Activated naive CD8-positive, alpha-beta T cell treated with anti-CD3 and anti-CD28 coated beads, Interleukin-2, amount 10 ng/mL, durations not matched to agents 7 days and 5 days (primary cell): ENCODE measurements at regions not wholly inside any gene's neighbourhood (a gene's known extent, or its start where the extent isn't known, plus 50 kb on each side); places are given as distances from the start of the nearest gene placed in this dataset.

Experiments
- ATAC-seq: fragments of 150-1000 bp; cut with Tn5 transposase; one replicate; pipeline ENCODE4 v1.10.0; 2021; ENCODE audit warnings: low read depth, moderate library complexity
- POLR2A ChIA-PET: fragments of 350-600 bp; sonication (Branson Sonifier 250); formaldehyde crosslinking; loops from one replicate; lab custom pipeline; 2021; ENCODE audit warnings: antibody characterized with exemption; lab: Charles Lee
- DNase-seq: peaks from one replicate; pipeline ENCODE4 v3.0.0; 2021
- H3K27ac Mint-ChIP-seq: one replicate; pipeline ENCODE4 v1.8.0; 2022; ENCODE audit warnings: mild to moderate bottlenecking, mixed read lengths
- H3K27me3 Mint-ChIP-seq: one replicate; pipeline ENCODE4 v1.8.0; 2022; ENCODE audit warnings: mild to moderate bottlenecking, moderate library complexity, mixed read lengths
- H3K36me3 Mint-ChIP-seq: one replicate; pipeline ENCODE4 v1.8.0; 2021; ENCODE audit warnings: mild to moderate bottlenecking, mixed read lengths
- H3K4me1 Mint-ChIP-seq: one replicate; pipeline ENCODE4 v1.8.0; 2021; ENCODE audit warnings: mixed read lengths
- H3K4me3 Mint-ChIP-seq: one replicate; pipeline ENCODE4 v1.8.0; 2022; ENCODE audit warnings: mild to moderate bottlenecking, moderate library complexity, mixed read lengths
- H3K9me3 Mint-ChIP-seq: one replicate; pipeline ENCODE4 v1.8.0; 2021; ENCODE audit warnings: mixed read lengths

DNA sequence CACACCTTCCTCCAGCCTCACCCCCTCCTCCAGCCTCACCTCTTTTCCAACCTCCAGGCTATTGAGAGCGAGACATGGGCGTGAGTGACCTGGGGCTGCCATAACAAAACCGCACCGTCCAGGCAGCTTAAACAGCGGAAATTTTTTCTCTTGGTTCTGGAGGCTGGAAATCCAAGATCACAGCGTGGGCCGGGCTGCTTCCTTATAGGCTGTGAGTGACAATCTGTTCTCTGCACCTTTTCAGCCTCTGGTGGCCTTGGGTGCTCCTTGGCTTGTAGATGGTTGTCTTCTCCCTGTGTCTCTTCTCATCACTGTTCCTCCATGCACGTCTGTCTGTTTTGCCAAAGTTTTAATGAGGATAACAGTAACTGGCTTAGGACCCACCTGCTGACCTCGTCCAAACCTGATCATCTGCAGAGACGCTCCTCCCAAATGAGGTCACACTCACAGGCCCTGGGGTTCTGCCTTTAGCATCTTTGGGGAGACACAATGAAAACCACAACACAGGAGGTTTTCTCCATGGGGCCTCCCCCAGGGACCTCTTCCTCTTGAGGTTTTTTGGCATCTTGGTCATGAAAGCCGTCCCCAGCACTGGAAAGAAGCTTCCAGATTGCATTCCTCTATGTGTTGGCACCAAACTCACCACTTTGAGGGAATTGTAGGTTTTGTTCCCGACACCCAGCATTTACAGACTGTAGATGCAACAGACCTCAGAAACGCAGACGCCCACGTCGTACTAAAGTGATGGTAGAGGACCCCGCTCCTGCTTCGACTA, 878.1 kb downstream of the BRD1 start:
- Mint-ChIP-seq H3K4me1 (no peaks in the 10 kb centered on the region), H3K4me3 (no peak overlapping the region), H3K27ac (no peak overlapping the region), H3K9me3 (no peaks in the 10 kb centered on the region), H3K36me3 (no peaks in the 10 kb centered on the region), H3K27me3 (no peaks in the 10 kb centered on the region)
- no peak for DNase-seq
- no peak for ATAC-seq
- POLR2A ChIA-PET, result no interaction called here

DNA sequence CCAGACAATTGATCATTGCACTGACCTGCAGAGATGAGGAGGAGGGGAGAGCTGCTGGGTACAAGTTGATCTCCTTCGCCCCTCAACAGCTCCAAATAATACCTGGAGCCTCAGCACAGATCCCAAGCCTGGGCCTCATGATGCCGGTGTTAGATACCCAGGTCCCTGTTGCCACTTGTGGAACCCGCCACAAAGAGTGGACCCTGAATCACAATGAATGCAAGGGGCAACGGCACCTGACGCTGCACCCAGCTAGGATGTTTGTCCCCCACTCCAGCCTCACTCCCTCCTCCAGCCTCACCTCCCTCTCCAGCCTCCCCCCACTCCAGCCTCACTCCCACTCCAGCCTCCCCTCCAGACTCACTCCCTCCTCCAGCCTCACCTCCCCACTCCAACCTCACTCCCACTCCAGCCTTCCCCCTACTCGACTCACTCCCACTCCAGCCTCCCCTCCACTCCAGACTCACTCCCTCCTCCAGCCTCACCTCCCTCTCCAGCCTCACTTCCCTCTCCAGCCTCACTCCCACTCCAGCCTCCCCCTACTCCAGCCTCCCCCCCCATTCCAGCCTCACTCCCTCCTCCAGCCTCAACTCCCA, 879.0 kb downstream of the BRD1 start:
- H3K4me1 Mint-ChIP-seq, result no peaks in the 10 kb centered on the region
- H3K9me3 Mint-ChIP-seq, result no peaks in the 10 kb centered on the region
- POLR2A ChIA-PET, result no interaction called here
- no peak overlapping the region for H3K27ac Mint-ChIP-seq
- no peak for DNase-seq
- no peaks in the 10 kb centered on the region for H3K27me3 Mint-ChIP-seq
- no peak for ATAC-seq
- H3K4me3 Mint-ChIP-seq, result no peak overlapping the region
- no peaks in the 10 kb centered on the region for H3K36me3 Mint-ChIP-seq

DNA sequence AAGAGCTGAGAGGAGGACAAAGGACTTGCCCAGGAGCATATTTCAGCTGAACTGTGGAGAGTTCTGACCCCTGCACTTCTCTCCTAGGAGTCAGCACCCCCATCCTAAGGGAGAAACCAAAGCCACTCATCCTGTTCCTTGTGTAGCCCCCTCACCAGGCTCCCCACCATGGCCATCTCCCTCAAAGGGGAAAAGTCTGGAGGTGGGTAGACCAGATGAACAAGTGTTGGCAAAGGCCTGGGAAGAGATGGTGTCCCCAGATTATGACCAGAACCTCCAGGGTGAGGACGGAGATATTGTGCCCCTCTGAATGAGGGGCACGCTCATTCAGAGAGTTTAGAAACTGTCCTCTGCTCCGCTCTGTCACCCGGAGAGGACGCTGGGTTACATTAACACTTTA, 880.0 kb downstream of the BRD1 start:
- no peak overlapping the region for H3K27ac Mint-ChIP-seq
- ATAC-seq, result no peak

DNA sequence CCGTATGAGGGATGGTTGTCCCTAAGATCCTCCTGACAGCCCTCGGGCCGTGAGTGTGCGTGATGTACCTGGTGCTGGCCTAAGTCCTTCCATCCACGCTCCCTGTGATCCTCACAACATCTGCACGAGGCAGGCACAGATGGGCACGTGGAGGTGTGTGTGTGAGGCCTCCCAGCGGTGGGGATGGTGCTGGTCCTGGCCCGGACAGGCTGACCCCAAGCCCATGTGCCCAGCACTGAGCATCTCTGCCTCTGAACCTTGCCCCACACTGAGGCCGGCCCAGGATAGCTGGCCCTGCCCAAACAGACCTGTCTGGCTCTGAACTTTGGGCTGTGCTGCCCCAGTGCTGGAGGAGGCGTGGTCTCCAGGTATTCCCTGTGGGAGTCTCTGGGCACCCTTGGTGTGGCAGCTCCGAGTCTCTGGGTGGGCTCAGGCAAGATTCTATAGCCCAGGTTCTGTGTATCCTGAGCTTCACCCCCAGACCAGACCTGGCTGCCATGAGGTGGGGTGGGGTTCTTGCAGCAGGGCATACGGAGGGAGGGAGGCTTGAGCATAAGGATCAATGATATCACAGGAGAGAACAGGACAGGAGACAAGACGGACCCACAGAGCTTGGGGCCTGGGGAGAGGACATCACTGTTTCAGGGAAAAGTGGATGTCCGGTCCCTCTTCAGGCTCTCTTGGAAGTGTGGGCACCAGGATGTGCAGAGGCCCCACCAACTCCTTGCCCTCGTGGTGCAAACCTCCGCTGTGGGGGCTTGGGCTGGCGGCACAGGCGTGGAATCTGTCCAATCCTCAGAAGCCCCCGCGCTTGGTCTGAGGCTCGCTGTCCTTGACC, 881.8 kb downstream of the BRD1 start:
- no peaks in the 10 kb centered on the region for H3K27me3 Mint-ChIP-seq
- no peak for ATAC-seq
- DNase-seq, result no peak
- H3K27ac Mint-ChIP-seq, result no peak overlapping the region
- H3K4me1 Mint-ChIP-seq, result no peaks in the 10 kb centered on the region
- no peaks in the 10 kb centered on the region for H3K36me3 Mint-ChIP-seq
- H3K9me3 Mint-ChIP-seq, result no peaks in the 10 kb centered on the region
- POLR2A ChIA-PET, result no interaction called here
- no peak overlapping the region for H3K4me3 Mint-ChIP-seq

More for the DNA sequence above, 880.0 kb downstream of the BRD1 start:
- no peaks in the 10 kb centered on the region for H3K27me3 Mint-ChIP-seq
- POLR2A ChIA-PET, result no interaction called here
- no peaks in the 10 kb centered on the region for H3K36me3 Mint-ChIP-seq
- H3K4me1 Mint-ChIP-seq, result no peaks in the 10 kb centered on the region
- no peak for DNase-seq
- no peaks in the 10 kb centered on the region for H3K9me3 Mint-ChIP-seq
- H3K4me3 Mint-ChIP-seq, result no peak overlapping the region

DNA sequence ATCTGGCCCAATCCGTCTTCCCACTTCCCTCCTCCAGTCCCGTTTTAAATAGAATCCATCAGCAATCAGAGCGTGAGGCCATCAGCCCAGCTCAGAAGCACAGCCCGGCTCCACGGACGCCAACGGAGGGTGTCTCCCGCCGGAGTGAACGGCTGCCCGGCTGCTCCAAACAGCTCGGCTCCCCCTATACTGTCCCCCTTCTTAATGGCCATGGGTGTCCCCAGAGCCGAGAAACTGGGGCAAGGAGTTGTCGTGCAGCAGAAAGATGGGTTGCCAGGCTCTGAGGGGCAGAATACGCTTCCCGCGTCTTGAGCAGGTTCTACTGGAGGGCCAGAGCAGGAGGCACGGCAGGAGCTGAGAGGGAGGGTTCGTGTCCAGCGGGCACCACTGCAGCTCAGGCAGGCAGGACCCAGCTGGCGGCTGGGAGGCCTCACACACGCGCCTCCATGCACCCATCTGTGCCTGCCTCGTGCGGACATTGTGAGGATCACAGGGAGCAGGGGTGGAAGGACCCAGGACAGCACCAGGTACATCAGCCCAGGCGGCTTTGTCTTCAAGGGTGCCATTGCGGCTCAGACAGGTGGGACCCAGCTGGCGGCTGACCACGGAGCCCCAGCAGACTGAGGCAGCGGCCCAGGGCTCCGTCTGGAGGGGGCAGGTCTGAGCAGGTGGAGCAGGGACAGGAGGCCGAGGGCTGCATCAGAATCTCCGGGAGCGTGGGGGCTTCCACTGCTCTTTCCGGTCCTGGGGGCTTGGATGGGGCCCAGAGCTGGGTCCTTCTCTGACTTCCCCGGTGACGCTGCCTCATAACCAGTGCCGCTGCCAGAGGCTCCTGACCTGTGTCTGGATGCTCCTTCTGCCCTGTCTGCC, 882.7 kb downstream of the BRD1 start:
- Mint-ChIP-seq H3K4me1 (no peaks in the 10 kb centered on the region), H3K4me3 (no peak overlapping the region), H3K9me3 (no peaks in the 10 kb centered on the region), H3K27ac (no peak overlapping the region), H3K27me3 (no peaks in the 10 kb centered on the region), H3K36me3 (no peaks in the 10 kb centered on the region)
- no peak for ATAC-seq
- POLR2A ChIA-PET, result no interaction called here
- no peak for DNase-seq

DNA sequence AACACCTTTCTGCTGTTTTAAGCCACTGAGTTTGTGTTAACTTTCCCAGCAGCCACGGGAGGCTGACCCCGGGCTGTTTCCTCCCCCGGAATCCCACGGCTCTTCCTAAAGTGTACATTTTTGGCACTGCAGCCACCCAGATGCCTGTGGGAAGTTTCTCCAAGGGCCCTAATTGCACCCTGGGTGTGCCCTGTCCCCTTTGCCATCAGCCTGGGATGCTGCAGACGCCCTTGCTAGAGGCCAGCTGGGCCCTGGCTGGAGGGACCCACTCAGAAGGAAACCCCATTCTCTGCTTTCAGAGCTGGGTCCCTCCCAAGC, 883.3 kb downstream of the BRD1 start:
- Mint-ChIP-seq H3K27ac (no peak overlapping the region), H3K4me3 (no peak overlapping the region), H3K27me3 (no peaks in the 10 kb centered on the region), H3K4me1 (no peaks in the 10 kb centered on the region), H3K36me3 (no peaks in the 10 kb centered on the region), H3K9me3 (no peaks in the 10 kb centered on the region)
- ATAC-seq (no peak), DNase-seq (no peak)
- POLR2A ChIA-PET, result no interaction called here

DNA sequence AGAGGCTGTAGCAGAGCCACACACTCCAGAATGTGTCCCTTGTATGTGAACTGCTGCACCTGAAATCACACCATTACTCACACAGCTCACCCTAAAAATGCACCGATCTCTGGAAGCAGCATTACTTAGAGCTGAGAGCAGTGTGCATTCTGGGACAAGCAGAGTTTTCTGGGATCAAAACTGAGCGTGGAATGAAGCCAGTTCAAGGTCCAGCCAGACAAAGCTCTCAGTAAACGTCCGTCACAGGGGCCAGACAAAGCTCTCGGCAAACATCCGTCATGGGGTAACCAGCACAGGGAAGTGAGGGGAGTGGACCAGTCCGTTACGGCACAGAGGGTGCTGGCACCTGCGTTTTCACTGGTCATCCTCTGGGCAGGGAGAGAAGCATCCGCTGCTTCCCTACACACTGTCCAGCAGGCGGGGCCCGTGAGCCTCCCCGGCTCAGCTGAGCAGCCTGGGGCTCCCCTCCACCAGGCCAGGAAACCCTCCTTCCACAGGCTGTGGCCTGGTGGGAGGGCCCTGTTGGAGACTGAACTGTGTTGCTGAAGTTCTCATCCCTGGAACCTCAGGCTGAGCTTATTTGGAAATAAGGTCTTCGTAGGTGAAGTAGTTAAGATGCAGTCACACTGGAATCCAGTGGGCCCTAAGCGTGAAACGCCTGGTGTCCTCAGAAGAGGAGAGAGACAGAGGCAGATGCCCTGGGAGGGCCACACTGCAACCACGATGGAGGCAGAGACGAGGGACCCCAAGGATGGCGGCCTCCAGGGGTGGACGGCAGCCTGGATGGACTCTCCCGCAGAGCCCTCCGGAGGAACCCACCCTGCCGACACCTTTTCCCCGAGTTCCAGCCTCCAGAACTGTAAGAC, 883.9 kb downstream of the BRD1 start:
- no peak for DNase-seq
- Mint-ChIP-seq H3K4me1 (no peaks in the 10 kb centered on the region), H3K9me3 (no peaks in the 10 kb centered on the region), H3K27ac (no peak overlapping the region), H3K36me3 (no peaks in the 10 kb centered on the region), H3K27me3 (no peaks in the 10 kb centered on the region), H3K4me3 (no peak overlapping the region)
- no peak for ATAC-seq
- POLR2A ChIA-PET, result no interaction called here

DNA sequence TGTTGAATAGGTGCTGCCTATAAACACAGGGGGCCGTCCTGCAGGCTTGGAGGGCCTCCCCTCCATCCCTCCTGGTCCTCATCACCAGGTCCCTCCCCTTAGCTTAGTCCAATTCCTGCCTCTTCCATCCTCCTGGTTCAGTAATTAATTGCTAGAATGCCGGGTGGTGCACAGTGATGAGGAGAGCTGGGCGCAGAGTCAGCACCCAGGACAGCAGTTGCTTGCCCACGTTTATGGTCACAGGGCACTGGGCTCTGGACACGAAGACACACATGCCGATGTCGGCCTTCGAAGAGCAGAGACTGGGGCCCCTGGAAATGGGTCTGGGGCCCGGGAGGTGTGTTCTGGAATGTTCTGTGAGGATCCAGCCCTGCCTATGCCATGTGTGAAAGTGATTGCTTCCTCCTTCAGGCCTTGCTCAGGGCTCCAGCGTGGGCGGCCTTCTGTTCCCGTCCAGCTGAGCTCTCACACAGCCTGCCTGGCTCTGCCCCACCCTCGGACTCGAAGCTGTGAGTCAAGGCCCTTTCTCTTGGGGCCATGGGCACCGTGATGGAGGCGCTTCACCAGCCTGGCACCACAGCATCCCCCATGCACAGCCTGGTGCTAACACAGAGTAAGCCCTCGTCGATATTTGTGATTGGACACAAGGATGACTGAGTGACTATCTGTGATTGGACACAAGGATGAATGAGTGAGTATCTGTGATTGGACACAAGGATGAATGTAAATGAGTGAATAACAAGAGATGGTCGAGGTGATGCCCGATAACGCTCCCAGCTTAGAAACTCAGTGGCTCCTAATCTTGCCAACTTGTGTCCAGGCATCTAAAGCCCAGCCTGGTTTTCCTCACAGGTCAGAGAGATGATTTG, 884.7 kb downstream of the BRD1 start:
- DNase-seq (no peak), ATAC-seq (no peak)
- Mint-ChIP-seq H3K9me3 (no peaks in the 10 kb centered on the region), H3K4me1 (no peaks in the 10 kb centered on the region), H3K4me3 (no peak overlapping the region), H3K27ac (no peak overlapping the region), H3K36me3 (no peaks in the 10 kb centered on the region), H3K27me3 (peaks cover 3% of the 10 kb centered on the region)
- POLR2A ChIA-PET, result no interaction called here

DNA sequence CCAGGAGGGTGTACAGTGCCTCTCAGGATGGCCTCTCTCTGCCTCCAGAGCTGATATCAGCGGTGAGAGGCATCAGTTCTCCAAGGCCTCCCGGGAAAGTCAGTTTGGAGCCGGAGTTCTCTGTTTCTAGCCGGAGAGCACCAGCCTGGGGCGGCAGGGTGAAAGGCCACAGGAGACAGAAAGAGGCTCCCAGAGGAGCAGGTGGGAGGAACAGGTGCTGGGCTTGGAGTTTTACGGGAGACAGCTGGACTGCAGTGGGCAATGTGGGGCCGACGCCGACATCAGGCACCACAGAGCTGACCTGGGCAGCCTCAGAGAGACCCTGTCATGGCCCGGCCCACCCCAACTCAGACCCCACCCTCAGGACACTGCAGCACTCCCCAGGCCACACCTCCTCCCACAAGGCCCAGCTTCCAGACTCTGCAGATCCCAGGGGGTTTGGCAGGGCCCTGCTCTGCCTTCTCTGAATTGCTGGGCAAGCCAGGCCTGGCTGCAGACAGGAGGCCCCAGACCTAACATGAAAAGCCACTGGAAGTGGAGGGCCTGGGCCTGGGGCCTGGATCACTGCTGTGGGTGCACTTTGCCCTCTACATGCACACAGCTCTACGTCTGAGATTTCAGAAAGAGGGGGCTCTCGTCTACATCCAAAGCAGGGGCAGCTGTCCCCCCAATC, 885.6 kb downstream of the BRD1 start:
- no peak overlapping the region for H3K4me3 Mint-ChIP-seq
- H3K36me3 Mint-ChIP-seq, result no peaks in the 10 kb centered on the region
- peaks cover 3% of the 10 kb centered on the region for H3K27me3 Mint-ChIP-seq
- POLR2A ChIA-PET, result no interaction called here
- DNase-seq, result no peak
- no peak for ATAC-seq
- H3K27ac Mint-ChIP-seq, result no peak overlapping the region
- no peaks in the 10 kb centered on the region for H3K9me3 Mint-ChIP-seq
- no peaks in the 10 kb centered on the region for H3K4me1 Mint-ChIP-seq

DNA sequence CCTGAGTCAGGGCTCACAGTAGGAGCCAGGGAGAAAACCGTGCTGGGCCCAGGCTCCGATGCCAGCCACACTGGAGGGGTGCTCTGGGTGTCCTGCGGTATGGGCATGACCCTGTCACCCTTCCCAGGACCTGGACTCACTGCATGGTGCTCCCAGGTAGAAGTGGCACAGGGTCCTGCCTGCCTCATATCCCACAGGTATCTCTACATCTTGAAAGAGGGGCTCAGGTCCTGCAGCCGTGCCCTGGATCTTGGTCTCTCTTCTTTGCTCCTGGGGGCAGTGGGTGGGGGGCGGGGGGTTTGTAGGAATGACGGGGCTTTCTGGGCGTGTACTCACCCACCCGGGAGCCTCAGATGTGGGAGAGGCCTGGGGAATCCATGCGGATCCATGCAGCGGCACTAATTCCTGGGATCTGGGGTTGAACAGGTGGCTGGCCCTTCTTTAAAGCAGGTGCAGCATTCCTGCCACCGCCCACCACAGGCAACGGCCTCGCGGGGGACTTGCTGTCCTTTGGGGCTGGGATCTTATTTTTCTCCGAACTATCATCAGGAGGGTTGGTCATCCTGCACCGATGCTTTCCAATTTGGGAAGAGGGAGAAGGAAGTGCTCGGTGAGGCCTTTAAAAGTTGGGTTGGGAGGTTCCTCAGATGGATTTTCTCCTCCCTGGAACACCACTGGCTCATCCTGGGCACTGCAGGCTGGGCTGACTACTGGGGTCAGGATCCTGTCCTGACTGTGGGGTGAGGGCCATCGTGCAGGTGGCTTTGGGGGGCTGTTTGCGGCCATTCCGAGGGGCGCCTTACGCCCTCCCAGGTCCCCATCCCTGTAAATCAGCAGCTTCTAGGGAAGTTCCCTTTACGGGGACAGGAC, 886.4 kb downstream of the BRD1 start:
- Mint-ChIP-seq H3K4me1 (no peaks in the 10 kb centered on the region), H3K36me3 (no peaks in the 10 kb centered on the region), H3K4me3 (no peak overlapping the region)

More for the DNA sequence above, 886.4 kb downstream of the BRD1 start:
- DNase-seq (no peak), ATAC-seq (no peak)
- POLR2A ChIA-PET, result no interaction called here
- Mint-ChIP-seq H3K27ac (no peak overlapping the region), H3K27me3 (peaks cover 3% of the 10 kb centered on the region), H3K9me3 (no peaks in the 10 kb centered on the region)
